KBM-7 (cell line): ENCODE measurements at regions not wholly inside any gene's neighbourhood (a gene's known extent, or its start where the extent isn't known, plus 50 kb on each side); places are given as distances from the start of the nearest gene placed in this dataset.

Experiments
- DNase-seq: peaks from one replicate; pipeline ENCODE4 v3.0.0-alpha.2; 2015
- in situ Hi-C: fragments of 300-500 bp; cut with MboI; formaldehyde crosslinking; loops from 2 replicates; pipeline ENCODE4 v1.14.3; 2020; ENCODE audit warnings: low sequenced_read_pairs, low pct_unique_long_range_greater_than_20kb, mixed read lengths

DNA sequence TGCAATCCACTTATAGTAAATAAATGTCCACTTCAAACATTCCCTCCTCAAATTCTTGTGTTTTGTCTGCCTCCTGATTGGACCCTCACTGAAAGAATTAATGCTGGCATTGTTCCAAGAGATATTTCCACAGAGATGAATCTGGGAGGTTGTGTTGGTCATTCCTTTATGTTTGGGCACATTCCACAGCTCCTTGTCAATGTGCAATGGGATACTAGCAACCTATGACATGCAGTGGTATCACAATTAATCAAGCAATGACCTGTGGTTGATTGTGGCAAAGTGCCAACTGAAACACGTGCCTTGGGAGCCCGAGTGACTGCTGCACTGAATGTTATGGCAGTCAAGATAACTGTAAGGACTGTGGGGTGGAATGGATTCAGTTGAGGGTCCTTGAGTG, 55.0 kb upstream of the SNRPN start:
- no peak for DNase-seq
- in situ Hi-C loops = no loop called here

DNA sequence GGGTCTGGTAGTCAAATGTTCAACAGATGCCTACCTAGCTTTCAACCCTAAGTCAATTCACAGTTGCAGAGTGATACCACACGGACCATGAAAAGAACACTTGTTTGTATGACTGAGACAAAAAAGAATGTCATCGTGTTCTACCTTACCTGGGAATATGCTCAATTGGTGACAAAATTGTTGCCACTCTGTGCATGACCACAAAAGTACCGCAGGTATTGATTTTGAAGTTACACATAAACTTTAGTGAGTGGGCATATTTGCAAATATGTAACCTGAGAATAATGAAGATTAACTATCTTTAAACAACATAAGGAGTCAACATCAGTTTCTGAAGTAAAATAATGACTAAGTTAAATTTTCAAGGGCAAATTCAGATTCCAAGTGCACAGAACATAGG, 53.4 kb upstream of the SNRPN start:
- no peak for DNase-seq
- in situ Hi-C loops = no loop called here
